Hypothalamus (tissue), 51 donors: ENCODE measurements at regions not wholly inside any gene's neighbourhood (a gene's known extent, or its start where the extent isn't known, plus 50 kb on each side); places are given as distances from the start of the nearest gene placed in this dataset.

ENCODE experiments used
- DNase-seq, 51 donors: peaks; one replicate each; lab custom pipeline; 2025; lab: John Stamatoyannopoulos, UW

DNA sequence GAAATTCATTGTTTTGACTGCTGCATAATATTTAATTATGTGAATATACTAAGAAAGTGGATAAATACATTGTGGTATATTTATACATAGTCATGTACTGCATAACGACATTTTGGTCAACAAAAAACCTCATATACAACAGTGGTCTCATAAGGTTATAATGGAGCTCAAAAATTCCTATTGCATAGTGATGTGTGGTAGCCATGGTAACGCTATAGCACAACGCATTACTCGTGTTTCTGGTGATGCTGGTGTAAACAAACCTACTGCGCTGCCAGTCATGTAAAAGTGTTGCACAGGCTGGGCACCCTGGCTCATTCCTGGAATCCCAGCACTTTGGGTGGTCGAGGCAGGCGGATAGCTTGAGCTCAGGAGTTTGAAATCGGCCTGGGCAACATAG, 52.6 kb upstream of the NHLH2 start:
- no peak for DNase-seq

DNA sequence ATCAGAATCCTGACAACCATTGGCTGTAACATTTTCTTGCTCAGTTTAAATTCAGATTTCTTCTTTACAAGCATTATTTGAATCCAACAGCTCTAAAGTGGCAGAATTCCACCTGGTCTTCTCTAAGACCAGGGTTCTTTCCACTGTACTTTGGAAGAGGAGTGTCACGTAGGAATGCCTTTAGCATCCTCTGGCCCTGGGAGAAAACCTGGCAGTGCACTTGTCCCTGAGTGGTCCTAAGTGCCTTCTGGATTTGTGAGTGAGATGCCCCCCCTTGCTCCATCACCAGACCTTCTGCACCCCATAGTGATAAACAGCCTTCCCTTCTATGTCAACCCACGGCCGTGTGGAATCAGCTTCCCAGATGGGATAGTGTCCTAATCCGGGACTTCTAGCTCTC, 57.1 kb upstream of the NHLH2 start:
- DNase-seq: no peak

- DNase-seq: no peak
Measured at GRCh38 chr1:115900856-115901255, 59.9 kb upstream of the NHLH2 start.

DNA sequence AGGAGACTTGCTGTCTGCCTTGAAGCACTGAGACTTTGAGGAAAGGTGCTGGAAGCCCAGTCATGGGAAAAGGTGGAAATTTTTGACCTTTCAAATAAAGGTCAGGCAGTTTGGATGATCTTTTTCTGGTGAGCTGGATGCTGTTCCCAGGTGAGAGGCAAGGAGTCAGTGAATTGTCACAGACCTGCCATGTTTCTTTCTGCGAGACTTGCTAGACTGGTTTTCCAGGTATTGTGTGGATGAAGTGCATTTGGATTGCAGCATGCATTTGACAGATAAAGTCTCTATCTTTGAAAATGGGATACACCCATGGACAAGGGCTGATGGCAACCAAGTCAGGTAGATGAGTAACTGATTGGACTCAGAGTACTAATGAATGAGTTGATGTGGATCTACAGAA, 65.7 kb upstream of the NHLH2 start:
- DNase-seq: no peak

- DNase-seq: no peak
Measured at GRCh38 chr1:115907092-115907491, 66.2 kb upstream of the NHLH2 start.

- peak in 15 of 51 donors; percentile 2 to 40 (median 12) for DNase-seq
Measured at GRCh38 chr1:115908565-115909274, 67.6 kb upstream of the SLC22A15 start.

DNA sequence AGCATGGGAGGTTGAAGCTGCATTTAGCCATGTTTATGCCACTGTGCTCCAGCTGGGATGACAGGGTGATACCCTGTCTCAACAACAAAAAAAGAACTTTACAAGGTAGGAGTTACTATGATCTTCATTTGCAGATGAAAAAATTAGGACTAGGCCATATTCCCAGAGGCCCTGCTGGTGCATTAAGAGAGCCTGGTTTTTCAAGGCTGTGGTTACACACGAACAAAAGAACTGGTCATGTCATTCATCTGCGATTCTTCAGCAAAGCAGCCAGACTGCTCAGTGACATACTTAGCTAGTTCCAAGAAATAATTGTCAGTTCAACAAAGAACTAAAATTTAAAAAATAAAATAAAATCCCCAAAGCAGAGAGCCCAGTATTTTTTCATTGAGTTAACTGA, 66.1 kb upstream of the SLC22A15 start:
- DNase-seq: no peak

DNA sequence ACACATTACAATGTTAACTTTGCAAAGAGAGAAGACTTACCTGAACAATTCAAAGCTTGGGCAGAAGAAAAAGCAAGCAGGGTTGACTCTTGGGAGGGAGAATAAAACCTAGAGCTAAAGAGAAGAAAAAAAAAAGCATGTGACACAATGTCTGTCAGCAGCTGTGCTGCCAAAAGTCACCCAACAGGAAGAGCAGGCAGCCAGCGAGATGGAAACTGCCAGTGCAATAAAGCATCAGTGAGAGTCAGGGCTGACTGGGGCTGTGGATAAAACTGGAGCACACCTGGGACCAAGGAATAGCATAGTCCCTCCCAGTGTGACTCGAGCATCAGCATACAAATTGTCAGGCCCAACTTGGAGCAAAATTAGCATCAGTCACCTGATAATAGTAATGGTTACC, 65.0 kb upstream of the SLC22A15 start:
- DNase-seq: no peak

DNA sequence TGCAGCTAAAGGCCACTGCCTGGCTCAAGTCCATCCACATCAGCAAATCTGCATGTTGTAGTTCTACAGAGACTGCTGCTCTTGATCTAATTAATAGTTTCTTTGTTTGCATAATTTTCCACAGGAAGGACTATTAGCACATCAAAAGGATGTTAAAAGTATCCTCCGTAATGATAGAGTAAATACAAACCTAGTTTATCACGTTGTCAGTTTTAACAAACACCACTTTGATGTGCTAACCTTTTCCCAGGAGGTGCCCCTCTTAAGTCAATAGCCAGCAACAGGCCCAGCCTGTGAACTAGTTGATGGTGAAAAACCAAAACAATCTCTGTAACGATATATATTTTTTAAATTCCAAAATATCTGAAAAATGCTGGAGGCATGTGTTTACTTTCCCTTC, 64.2 kb upstream of the SLC22A15 start:
- no peak for DNase-seq

DNA sequence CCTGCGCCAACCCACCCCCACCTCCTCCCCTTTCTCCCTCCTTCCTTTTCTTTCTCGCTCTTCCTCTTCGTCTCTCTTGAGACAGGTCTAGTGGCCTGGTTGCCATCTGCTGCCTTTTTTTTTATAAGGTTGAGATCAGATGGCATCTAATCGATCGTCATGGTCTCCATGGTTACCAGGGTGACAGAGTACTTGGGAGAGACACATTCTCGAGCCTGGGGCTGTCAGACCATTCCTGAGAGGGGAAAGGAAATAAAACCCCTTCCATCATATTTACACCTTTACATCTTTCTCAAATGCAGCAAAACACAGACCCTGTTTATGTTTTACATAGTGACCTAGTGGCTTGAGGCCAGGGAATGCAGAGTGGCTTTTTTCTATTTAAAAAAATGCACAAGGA, 53.5 kb upstream of the SLC22A15 start:
- DNase-seq: no peak

GRCh38 chr1:115924770-115925169, 51.5 kb upstream of the SLC22A15 start:
- no peak for DNase-seq

DNA sequence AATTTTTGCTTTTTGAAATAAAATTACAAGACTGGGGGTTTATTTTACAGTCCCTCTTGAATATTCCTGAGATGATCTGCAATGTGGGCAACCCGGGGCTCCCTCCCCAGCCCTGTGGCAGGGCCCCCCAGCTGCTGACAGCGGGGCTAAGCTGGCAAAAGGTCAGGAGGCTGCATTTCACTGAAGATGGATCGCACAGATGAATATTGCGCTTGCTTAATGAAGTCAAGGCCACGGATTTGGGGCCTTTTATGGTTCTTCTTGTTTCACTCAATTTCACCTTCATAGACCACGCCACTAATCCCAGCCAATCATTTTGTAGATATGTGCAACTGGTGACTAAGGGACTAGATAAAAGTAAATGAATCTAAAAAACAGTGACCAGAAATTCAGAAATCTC, 50.8 kb upstream of the SLC22A15 start:
- DNase-seq: no peak
